ENCODE measurements at regions not wholly inside any gene's neighbourhood (a gene's known extent, or its start where the extent isn't known, plus 50 kb on each side); places are given as distances from the start of the nearest gene placed in this dataset.

GRCh38 chr21:38937286-38937790, 131.6 kb downstream of the ETS2 start:
- no peak for TF ChIP-seq CTCF (IDR thresholded peaks at IDR 0.05; ENCODE audit: low read depth, low read length)
- TF ChIP-seq MYC (IDR thresholded peaks at IDR 0.05; ENCODE audit: low read depth, low read length), result no peak
- no peak for TF ChIP-seq POLR2A (IDR thresholded peaks at IDR 0.05; ENCODE audit: extremely low read depth, insufficient read length)
- TF ChIP-seq, protein P1, sequence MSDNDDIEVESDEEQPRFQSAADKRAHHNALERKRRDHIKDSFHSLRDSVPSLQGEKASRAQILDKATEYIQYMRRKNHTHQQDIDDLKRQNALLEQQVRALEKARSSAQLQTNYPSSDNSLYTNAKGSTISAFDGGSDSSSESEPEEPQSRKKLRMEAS (IDR thresholded peaks at IDR 0.05; ENCODE audit: low read depth, low read length), result no peak
- no peak for DNase-seq (ENCODE audit: low read depth)

DNA sequence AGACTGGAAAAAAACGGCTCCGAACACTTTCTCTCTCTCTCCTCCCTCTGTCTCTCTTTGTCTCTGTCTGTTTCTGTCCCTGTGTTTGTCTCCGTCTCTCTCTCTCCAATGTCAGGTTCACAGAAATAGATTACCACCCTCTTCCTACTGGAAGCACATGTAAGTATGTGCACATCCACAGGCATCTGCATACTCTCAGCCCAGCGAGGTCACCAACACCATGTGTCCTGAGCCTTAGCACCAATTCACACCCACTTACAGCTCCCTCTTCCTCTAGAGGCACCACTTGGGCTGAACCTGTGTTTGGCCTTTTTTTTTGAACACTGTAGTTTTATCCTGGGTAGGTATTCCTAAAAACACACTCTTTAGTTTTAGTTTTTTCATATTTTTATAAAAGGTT, 130.5 kb downstream of the ETS2 start:
- DNase-seq (ENCODE audit: low read depth), result no peak
- H3K4me3 ChIP-seq (ENCODE audit: low read depth, low read length), result no peak overlapping the region
- TF ChIP-seq, protein P1 (IDR thresholded peaks at IDR 0.05; ENCODE audit: low read depth, low read length), result no peak
- TF ChIP-seq POLR2A (IDR thresholded peaks at IDR 0.05; ENCODE audit: extremely low read depth, insufficient read length) (no peak), MYC (IDR thresholded peaks at IDR 0.05; ENCODE audit: low read depth, low read length) (no peak), CTCF (IDR thresholded peaks at IDR 0.05; ENCODE audit: low read depth, low read length) (no peak)

More at GRCh38 chr21:38937286-38937790, 131.6 kb downstream of the ETS2 start:
- H3K4me3 ChIP-seq (ENCODE audit: low read depth, low read length), result no peak overlapping the region

DNA sequence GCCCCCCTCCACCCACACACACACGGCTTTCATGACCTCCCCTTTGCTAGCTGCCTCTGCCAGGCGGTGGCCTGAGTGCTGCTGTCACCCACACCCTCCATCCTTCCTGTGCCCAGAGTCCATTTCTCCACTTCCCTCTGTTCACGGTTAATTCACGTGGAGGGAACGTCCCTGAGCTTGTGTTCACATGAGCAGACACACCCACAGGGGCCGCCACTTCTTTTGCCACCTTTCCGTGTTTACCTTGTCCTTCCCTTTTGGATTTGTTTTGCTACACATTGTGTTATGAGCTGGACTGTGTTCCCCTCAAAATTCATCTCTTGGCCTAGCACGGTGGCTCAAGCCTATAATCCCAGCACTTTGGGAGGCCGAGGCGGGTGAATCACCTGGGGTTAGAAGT, 128.0 kb downstream of the ETS2 start:
- no peak for DNase-seq (ENCODE audit: low read depth)
- no peak for TF ChIP-seq CTCF (IDR thresholded peaks at IDR 0.05; ENCODE audit: low read depth, low read length)
- TF ChIP-seq, protein P1 (IDR thresholded peaks at IDR 0.05; ENCODE audit: low read depth, low read length), result no peak
- TF ChIP-seq POLR2A (IDR thresholded peaks at IDR 0.05; ENCODE audit: extremely low read depth, insufficient read length), result no peak
- no peak for TF ChIP-seq MYC (IDR thresholded peaks at IDR 0.05; ENCODE audit: low read depth, low read length)
- no peak overlapping the region for H3K4me3 ChIP-seq (ENCODE audit: low read depth, low read length)

DNA sequence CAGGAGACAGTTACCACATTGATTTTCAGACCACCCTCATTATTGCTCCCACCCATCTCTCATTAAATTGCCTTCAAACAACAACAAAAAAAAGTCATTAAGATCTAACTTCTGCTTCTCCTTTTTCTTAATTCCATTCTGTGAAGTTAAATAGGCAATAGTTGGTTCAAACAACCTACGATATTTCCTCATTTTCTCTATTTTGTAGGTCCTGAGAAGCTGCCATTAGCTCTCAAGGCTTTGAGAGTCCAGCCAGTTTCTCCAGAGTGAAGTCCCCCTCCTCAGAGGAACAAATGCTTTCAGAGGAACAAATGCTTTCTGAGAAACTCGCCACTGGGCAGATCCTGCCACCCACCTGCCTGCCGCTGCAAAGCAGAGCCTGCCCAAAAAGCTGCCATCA, 125.6 kb downstream of the ETS2 start:
- no peak for DNase-seq (ENCODE audit: low read depth)
- H3K4me3 ChIP-seq (ENCODE audit: low read depth, low read length), result no peak overlapping the region
- TF ChIP-seq MYC (IDR thresholded peaks at IDR 0.05; ENCODE audit: low read depth, low read length) (no peak), CTCF (IDR thresholded peaks at IDR 0.05; ENCODE audit: low read depth, low read length) (no peak), POLR2A (IDR thresholded peaks at IDR 0.05; ENCODE audit: extremely low read depth, insufficient read length) (no peak)
- TF ChIP-seq, protein P1 (IDR thresholded peaks at IDR 0.05; ENCODE audit: low read depth, low read length), result no peak

GRCh38 chr21:38930853-38931252, 125.1 kb downstream of the ETS2 start:
- peak; percentile 91 for DNase-seq (ENCODE audit: low read depth)
- TF ChIP-seq CTCF (IDR thresholded peaks at IDR 0.05; ENCODE audit: low read depth, low read length), result peak; percentile 2
- no peak for TF ChIP-seq POLR2A (IDR thresholded peaks at IDR 0.05; ENCODE audit: extremely low read depth, insufficient read length)
- TF ChIP-seq, protein P1 (IDR thresholded peaks at IDR 0.05; ENCODE audit: low read depth, low read length), result peak; percentile 49; the same call in 1 of the 2 replicates
- TF ChIP-seq MYC (IDR thresholded peaks at IDR 0.05; ENCODE audit: low read depth, low read length), result peak; percentile 50; the same call in 1 of the 2 replicates

More at GRCh38 chr21:38930853-38931252, 125.1 kb downstream of the ETS2 start:
- no peak overlapping the region for H3K4me3 ChIP-seq (ENCODE audit: low read depth, low read length)
